K562 (cell line): ENCODE measurements at regions not wholly inside any gene's neighbourhood (a gene's known extent, or its start where the extent isn't known, plus 50 kb on each side); places are given as distances from the start of the nearest gene placed in this dataset.

Experiments used
- ATAC-seq: fragments of 200-7000 bp; cut with Tn5 transposase; 3 replicates; pipeline ENCODE4 v1.9.1; 2020; ENCODE audit warnings: moderate library complexity
- BruUV-seq: library from RNA; stranded (reverse); fragments of 400-500 nt; replicated peaks from 2 replicates; lab custom pipeline; 2021; lab: Mats Ljungman, UMichigan
- CTCF ChIA-PET: fragments of 300-600 bp; formaldehyde crosslinking; extraction: SDS; loops from one replicate; lab custom pipeline; 2021; ENCODE audit warnings: low intra/inter-chr PET ratio; lab: Yijun Ruan, JAX
- POLR2A ChIA-PET: fragments of 300-600, 350-650 bp; sonication (Branson Sonifier 250); formaldehyde crosslinking; extraction: SDS; loops from one replicate; lab custom pipeline; 2021; ENCODE audit warnings: antibody characterized with exemption, inconsistent platforms; lab: Yijun Ruan, JAX
- DNase-seq, 4 experiments: peaks; one replicate each; pipeline versions ENCODE4 v3.0.0 to v3.0.0-alpha.2; 2011 to 2018; ENCODE audit warnings: low spot score in 3 of 4, mixed read lengths in 3 of 4; ENCODE audit errors: extremely low read depth in 1 of 4
- FAIRE-seq: peaks from 2 replicates; lab custom pipeline; 2011; peaks lifted over from hg19 to GRCh38; lab: Jason Lieb, UNC
- H2AFZ ChIP-seq: 2 replicates; pipeline ENCODE4 v1.6.0; 2011; ENCODE audit warnings: low read depth, low read length, control low read depth, inconsistent platforms
- H3K27ac ChIP-seq: fragments of 200-600 bp; 3 replicates; pipeline ENCODE4 v1.8.0; 2011; ENCODE audit warnings: low read depth, mild to moderate bottlenecking, control low read depth, inconsistent platforms, low read length, moderate library complexity, mixed read lengths; ENCODE audit errors: extremely low read depth
- H3K27me3 ChIP-seq, 2 experiments: fragments of 300-600 bp in 1 of 2; 2 replicates in 1 of 2; 3 replicates in 1 of 2; pipeline versions ENCODE4 v1.6.0 to v1.8.0; 2011; ENCODE audit warnings: inconsistent platforms in 2 of 2, low read length in 2 of 2, mild to moderate bottlenecking in 1 of 2, mixed read lengths in 1 of 2, moderate library complexity in 1 of 2; ENCODE audit not compliant: control insufficient read depth in 2 of 2, insufficient read depth in 2 of 2
- H3K36me3 ChIP-seq: fragments of 300-600 bp; 3 replicates; pipeline ENCODE4 v1.8.0; 2011; ENCODE audit warnings: mild to moderate bottlenecking, low read length, inconsistent platforms; ENCODE audit not compliant: control insufficient read depth, insufficient read depth
- H3K4me1 ChIP-seq, 2 experiments: fragments of 200-600 bp in 1 of 2; replicated peaks in 1 of 2; 2 replicates in 1 of 2; 3 replicates in 1 of 2; pipeline versions ENCODE4 v1.5.1 to v1.8.0; 2011; ENCODE audit warnings: inconsistent platforms in 2 of 2, low read length in 2 of 2, mild to moderate bottlenecking in 1 of 2, mixed read lengths in 1 of 2, moderate library complexity in 1 of 2; ENCODE audit not compliant: control insufficient read depth in 2 of 2, insufficient read depth in 2 of 2
- H3K4me2 ChIP-seq: 2 replicates; pipeline ENCODE4 v1.6.1; 2011; ENCODE audit warnings: low read length, control low read depth, inconsistent platforms, mixed read lengths; ENCODE audit not compliant: insufficient read depth
- H3K4me3 ChIP-seq: fragments of 200-600 bp; sonication (generic), shearing (Covaris generic); 2 replicates; pipeline ENCODE4 v1.5.1; 2016; ENCODE audit warnings: control low read depth, inconsistent platforms
- H3K79me2 ChIP-seq: fragments of 200-600 bp; 3 replicates; pipeline ENCODE4 v1.8.0; 2011; ENCODE audit warnings: low read length, inconsistent platforms; ENCODE audit not compliant: control insufficient read depth, insufficient read depth
- H3K9ac ChIP-seq, 2 experiments: 2 replicates each; pipeline versions ENCODE4 v1.6.0 to v1.6.1; 2011; ENCODE audit warnings: low read depth in 2 of 2, low read length in 2 of 2, control low read depth in 1 of 2, inconsistent platforms in 1 of 2, mild to moderate bottlenecking in 1 of 2, mixed read lengths in 1 of 2; ENCODE audit not compliant: insufficient read depth in 1 of 2
- H3K9me1 ChIP-seq: one replicate; pipeline ENCODE4 v1.6.0; 2011; ENCODE audit warnings: inconsistent platforms, mild to moderate bottlenecking, low read length, moderate library complexity; ENCODE audit not compliant: control insufficient read depth, insufficient read depth
- H3K9me3 ChIP-seq: replicated peaks from 2 replicates; pipeline ENCODE4 v1.5.1; 2011; ENCODE audit warnings: low read depth, low read length, inconsistent platforms; ENCODE audit not compliant: control insufficient read depth, insufficient read depth
- H4K20me1 ChIP-seq: replicated peaks from 2 replicates; pipeline ENCODE4 v1.6.1; 2011; ENCODE audit warnings: low read length, inconsistent platforms, mixed read lengths; ENCODE audit not compliant: control insufficient read depth, insufficient read depth
- CTCF ChIP-seq, 3 experiments: IDR thresholded peaks in 2 of 3; conservative IDR thresholded peaks in 1 of 3; 2 replicates each; pipeline ENCODE4 v1.5.1; 2011 to 2012; ENCODE audit warnings: low read length in 3 of 3, mild to moderate bottlenecking in 3 of 3, control low read depth in 2 of 3, improper control_type of control experiment in 1 of 3, inconsistent platforms in 1 of 3, low read depth in 1 of 3, mixed read lengths in 1 of 3, moderate library complexity in 1 of 3; ENCODE audit not compliant: insufficient read depth in 2 of 3
- ZNF280A ChIP-seq: fragments of 450-650 bp; IDR thresholded peaks from 2 replicates; pipeline ENCODE4 v1.6.1; 2018; ENCODE audit warnings: mild to moderate bottlenecking, low read depth; ENCODE audit not compliant: partially characterized antibody
- WGBS: fragments of 100-300 bp; shearing (Covaris generic); methylation state at CpG from one replicate; pipeline ENCODE4 v1.1.6; 2016; ENCODE audit warnings: low coverage, mixed read lengths; ENCODE audit not compliant: insufficient coverage; ENCODE audit errors: missing lambda C conversion rate; 5-methylcytosine and 5-hydroxymethylcytosine counted together
- in situ Hi-C: fragments of 300-500 bp; cut with MboI; formaldehyde crosslinking; loops from 4 replicates; pipeline ENCODE4 v1.15.0; 2018; ENCODE audit warnings: inconsistent platforms, mixed read lengths
- intact Hi-C: fragments of 100-400 bp; cut with micrococcal nuclease; formaldehyde crosslinking; loops from 2 replicates; pipeline ENCODE4 v1.14.2; 2022

GRCh38 chr9:107141967-107142366 is 141.1 kb upstream of the RAD23B start:
- intact Hi-C loops, result no loop called here

More at GRCh38 chr9:107141967-107142366, 141.1 kb upstream of the RAD23B start:
- H3K36me3 ChIP-seq, result no peaks in the 10 kb centered on the region
- ChIA-PET POLR2A (interaction anchor here (0.6 kb wide), 1 partner anchor 1727 kb away, joined by 3 read pairs; no protein-coding TSS in a partner anchor), CTCF (no interaction called here)
- no peak overlapping the region for H2AFZ ChIP-seq
- in situ Hi-C loops, result no loop called here
- no peak for ATAC-seq
- no peaks in the 10 kb centered on the region for H4K20me1 ChIP-seq
- no peak overlapping the region for H3K27ac ChIP-seq
- H3K4me1 ChIP-seq, result no peaks in the 10 kb centered on the region
- no peak overlapping the region for H3K9ac ChIP-seq
- FAIRE-seq, result no peak
- no peak for DNase-seq
- H3K79me2 ChIP-seq, result no peaks in the 10 kb centered on the region
- no TSS peak for BruUV-seq
- no peak overlapping the region for H3K4me3 ChIP-seq
- H3K9me3 ChIP-seq, result no peaks in the 10 kb centered on the region
- no peaks in the 10 kb centered on the region for H3K9me1 ChIP-seq
- no peak overlapping the region for H3K4me2 ChIP-seq
- no peaks in the 10 kb centered on the region; a peak in 1 of 5 replicates for H3K27me3 ChIP-seq
- WGBS, result 0% methylated on average over 5 of the region's 5 CpGs
- TF ChIP-seq ZNF280A (no peak), CTCF (IDR thresholded peaks at IDR 0.05 in 2 of 3, conservative IDR thresholded peaks at IDR 0.05 in 1 of 3; ENCODE audit: insufficient read depth in 2 of 3, low read depth in 1 of 3, low read length in 3 of 3) (peak in 1 of 3 experiments; percentile 16; a peak in 1 of 6 replicates)
